HCT116 (cell line): ENCODE measurements at regions not wholly inside any gene's neighbourhood (a gene's known extent, or its start where the extent isn't known, plus 50 kb on each side); places are given as distances from the start of the nearest gene placed in this dataset.

ENCODE experiments used
- CTCF ChIP-seq, 3 experiments: fragments of 200-600 bp in 1 of 3; sonication (generic) in 1 of 3; IDR thresholded peaks in 2 of 3; conservative IDR thresholded peaks in 1 of 3; 2 replicates each; pipeline ENCODE4 v1.5.1; 2012 to 2017; ENCODE audit warnings: low read depth in 2 of 3, low read length in 2 of 3, antibody characterized with exemption in 1 of 3, borderline replicate concordance in 1 of 3, control low read depth in 1 of 3, mild to moderate bottlenecking in 1 of 3, mixed read lengths in 1 of 3, mixed run types in 1 of 3, moderate library complexity in 1 of 3; ENCODE audit not compliant: insufficient read depth in 1 of 3
- POLR2A ChIP-seq: IDR thresholded peaks from 2 replicates; pipeline ENCODE4 v1.7.0; 2011; ENCODE audit warnings: borderline replicate concordance; ENCODE audit not compliant: insufficient read depth, insufficient read length; ENCODE audit errors: extremely low read depth
- SP1 ChIP-seq: IDR thresholded peaks from 2 replicates; pipeline ENCODE4 v1.6.1; 2012; ENCODE audit warnings: low read depth
- YY1 ChIP-seq: IDR thresholded peaks from 2 replicates; pipeline ENCODE4 v1.6.1; 2011; ENCODE audit warnings: low read length, low read depth, moderate library complexity, mild to moderate bottlenecking; ENCODE audit not compliant: insufficient replicate concordance; ENCODE audit errors: extremely low read depth

- TF ChIP-seq CTCF (IDR thresholded peaks at IDR 0.05 in 2 of 3, conservative IDR thresholded peaks at IDR 0.05 in 1 of 3; ENCODE audit: borderline replicate concordance in 1 of 3, insufficient read depth in 1 of 3, low read depth in 2 of 3, low read length in 2 of 3) (no peak), SP1 (no peak), YY1 (no peak), POLR2A (no peak)
These were observed 336.5 kb downstream of the PCDH20 start for GRCh38 chr13:61078976-61079770.
